HG03469 (cell line): ENCODE measurements at regions not wholly inside any gene's neighbourhood (a gene's known extent, or its start where the extent isn't known, plus 50 kb on each side); places are given as distances from the start of the nearest gene placed in this dataset.
"Not testable (repeated sequence)": the region's sequence is repeated elsewhere in the genome, so short reads cannot be mapped to it uniquely, and the experiment has no call there.

Experiments used
- ATAC-seq: cut with Tn5 transposase; IDR thresholded peaks from one replicate; pipeline ENCODE4 v1.9.1; 2021; ENCODE audit warnings: mild to moderate bottlenecking, moderate library complexity, moderate number of reproducible peaks; ENCODE audit not compliant: unreplicated experiment

DNA sequence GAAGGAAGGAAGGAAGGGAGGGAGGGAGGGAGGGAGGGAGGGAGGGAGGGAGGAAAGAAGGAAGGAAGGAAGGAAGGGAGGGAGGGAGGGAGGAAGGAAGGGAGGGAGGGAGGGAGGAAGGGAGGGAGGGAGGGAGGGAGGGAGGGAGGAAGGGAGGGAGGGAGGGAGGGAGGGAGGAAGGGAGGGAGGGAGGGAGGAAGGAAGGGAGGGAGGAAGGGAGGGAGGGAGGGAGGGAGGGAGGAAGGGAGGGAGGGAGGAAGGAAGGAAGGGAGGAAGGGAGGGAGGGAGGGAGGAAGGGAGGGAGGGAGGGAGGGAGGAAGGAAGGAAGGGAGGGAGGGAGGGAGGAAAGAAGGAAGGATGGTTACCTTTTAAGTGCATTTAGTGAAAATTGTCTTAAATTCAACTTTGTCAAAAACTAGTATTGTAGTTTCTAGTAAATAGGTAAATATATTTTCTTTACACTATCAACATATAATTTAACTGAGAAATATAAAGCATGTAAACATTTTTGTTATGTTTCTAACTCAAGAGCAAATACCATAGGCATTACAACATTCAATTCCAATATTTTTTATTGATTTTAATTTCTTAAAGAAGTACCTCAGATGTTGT is 776.4 kb upstream of the ADGRL3 start:
- not testable (repeated sequence) for ATAC-seq

- no peak for ATAC-seq
Measured at GRCh38 chr4:60432911-60433310, 767.2 kb upstream of the ADGRL3 start.

- no peak for ATAC-seq
Measured at GRCh38 chr4:60443068-60443467, 757.1 kb upstream of the ADGRL3 start.

GRCh38 chr4:60443796-60444195 is 756.3 kb upstream of the ADGRL3 start:
- no peak for ATAC-seq

DNA sequence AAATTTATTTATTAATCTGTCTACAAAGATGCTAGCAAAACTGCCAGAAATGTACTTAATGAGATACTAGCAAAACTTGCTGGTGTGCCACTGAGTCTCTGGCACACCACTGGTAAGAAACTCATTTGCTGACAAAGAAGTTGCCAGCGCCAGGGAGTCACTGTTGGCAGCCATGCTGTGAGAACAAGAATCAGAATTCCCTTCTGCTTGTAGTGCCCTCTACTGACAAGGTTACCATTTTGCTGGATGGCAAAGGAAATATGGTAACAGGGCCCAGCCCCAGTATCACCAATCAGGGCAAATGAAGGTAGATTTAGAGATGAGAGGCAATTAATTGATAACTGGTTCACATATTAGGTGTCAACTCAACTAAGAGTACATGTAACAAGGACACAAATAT is 750.1 kb upstream of the ADGRL3 start:
- ATAC-seq = no peak

DNA sequence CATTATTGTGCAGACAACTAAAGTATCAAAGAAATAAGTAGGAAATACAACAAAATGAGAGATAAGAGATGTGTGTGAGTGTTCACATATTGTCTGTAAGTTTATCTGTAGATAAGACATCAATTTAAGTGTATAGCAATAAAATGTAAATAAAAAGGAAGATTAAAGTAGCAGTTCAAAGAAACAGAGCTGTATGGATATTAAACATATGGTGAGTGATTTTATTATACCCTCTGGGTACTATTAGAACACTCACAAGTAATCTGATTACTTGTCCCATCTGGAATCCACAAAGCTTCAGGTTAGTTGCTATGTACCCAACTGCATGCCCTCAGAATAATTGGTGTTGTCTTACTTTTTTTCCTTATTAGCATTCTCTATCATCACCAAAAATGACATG is 747.9 kb upstream of the ADGRL3 start:
- no peak for ATAC-seq

GRCh38 chr4:60455380-60455779 is 744.7 kb upstream of the ADGRL3 start:
- no peak for ATAC-seq

GRCh38 chr4:60461551-60461950 is 738.6 kb upstream of the ADGRL3 start:
- ATAC-seq = no peak

GRCh38 chr4:60463857-60464502 is 736.1 kb upstream of the ADGRL3 start:
- ATAC-seq = peak; percentile 50

- ATAC-seq = no peak
Measured at GRCh38 chr4:60482921-60483351, 717.2 kb upstream of the ADGRL3 start.

- no peak for ATAC-seq
Measured at GRCh38 chr4:60485276-60485675, 714.9 kb upstream of the ADGRL3 start.

- ATAC-seq = not testable (repeated sequence)
Measured at GRCh38 chr4:60487118-60487761, 712.9 kb upstream of the ADGRL3 start.

GRCh38 chr4:60500810-60501209 is 699.3 kb upstream of the ADGRL3 start:
- no peak for ATAC-seq

DNA sequence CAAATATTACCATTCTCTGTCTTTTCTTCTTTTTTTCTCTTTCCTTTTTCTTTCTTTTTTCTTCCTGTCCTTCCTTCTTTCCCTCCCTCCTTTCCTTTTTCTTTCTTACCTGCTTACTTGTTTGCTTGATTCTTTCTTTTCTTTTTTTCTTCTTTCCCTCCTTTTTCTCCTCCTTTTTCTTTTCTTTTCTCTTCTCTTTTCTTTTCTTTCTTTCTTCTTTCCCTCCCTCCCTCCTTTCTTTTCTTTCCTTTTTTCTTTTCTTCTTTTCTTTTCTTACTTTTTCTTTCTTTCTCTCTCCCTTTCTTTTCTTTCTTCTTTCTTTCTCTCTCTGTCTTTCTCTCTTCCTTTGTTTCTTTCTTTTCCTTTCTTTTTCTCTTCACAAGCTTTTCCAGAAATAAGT is 697.4 kb upstream of the ADGRL3 start:
- no peak for ATAC-seq

GRCh38 chr4:60506061-60506460 is 694.1 kb upstream of the ADGRL3 start:
- ATAC-seq = no peak

DNA sequence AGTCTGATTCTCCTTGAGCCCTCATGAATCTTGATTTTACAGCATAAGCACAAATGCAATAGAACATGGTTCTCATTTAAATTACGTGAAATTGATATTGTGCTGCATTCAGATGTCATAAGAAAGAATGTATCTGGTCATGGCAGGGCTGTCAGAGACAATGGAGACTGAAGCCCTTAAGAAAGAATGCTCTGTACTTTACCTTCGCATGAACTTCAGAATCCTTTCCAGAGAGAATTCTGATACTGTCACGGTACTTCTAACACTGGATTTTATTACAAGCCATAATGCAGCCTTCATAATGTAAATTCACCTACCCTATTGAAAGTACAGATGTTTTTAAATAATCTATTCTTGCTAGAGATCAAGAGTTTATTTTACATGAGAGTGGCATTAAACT is 677.9 kb upstream of the ADGRL3 start:
- no peak for ATAC-seq

GRCh38 chr4:60531776-60532379 is 668.2 kb upstream of the ADGRL3 start:
- no peak for ATAC-seq

DNA sequence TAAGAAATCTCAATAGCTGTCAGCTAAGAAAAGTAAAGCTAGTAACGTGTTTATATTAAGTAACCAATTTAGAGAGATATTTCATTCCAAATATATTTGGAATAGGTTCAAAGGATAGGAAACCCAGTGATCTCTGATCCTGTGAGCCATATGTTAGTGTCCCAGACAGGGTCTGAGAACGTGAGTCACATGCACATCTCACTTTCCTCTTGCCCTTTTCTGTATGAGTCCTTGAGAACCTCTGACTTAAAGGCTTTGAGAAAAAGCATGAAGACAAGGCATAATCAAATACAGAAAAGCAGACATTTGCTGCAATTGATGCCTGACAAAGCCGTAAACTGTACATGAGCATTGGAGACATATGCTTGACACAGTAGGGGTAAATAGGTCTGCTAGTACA is 655.1 kb upstream of the ADGRL3 start:
- no peak for ATAC-seq

- ATAC-seq = no peak
Measured at GRCh38 chr4:60562334-60562733, 637.8 kb upstream of the ADGRL3 start.

- ATAC-seq = no peak
Measured at GRCh38 chr4:60565558-60565957, 634.6 kb upstream of the ADGRL3 start.

DNA sequence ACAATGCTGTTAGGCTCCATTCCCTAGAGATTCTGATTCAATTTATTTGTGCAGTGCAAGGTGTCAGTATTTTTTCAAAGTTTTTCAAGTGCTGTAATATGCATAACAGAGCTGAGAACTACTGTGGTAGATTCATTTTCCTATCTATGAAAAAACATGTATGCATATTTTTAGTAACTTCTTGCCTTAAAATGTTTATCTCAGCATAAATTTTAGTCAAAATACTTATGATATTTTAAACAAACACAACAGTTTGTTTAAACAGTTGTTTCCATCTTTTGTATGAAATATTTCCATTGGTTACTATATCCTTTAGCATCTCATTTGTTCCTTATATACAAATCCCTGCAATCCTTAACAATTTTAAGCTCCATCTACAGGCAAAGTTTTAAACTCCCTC is 624.8 kb upstream of the ADGRL3 start:
- no peak for ATAC-seq

GRCh38 chr4:60579335-60579734 is 620.8 kb upstream of the ADGRL3 start:
- ATAC-seq = no peak
